A549 (cell line): ENCODE measurements at regions not wholly inside any gene's neighbourhood (a gene's known extent, or its start where the extent isn't known, plus 50 kb on each side); places are given as distances from the start of the nearest gene placed in this dataset.
"Not testable (repeated sequence)": the region's sequence is repeated elsewhere in the genome, so short reads cannot be mapped to it uniquely, and the experiment has no call there.

Experiments used
- ATAC-seq, 2 experiments: fragments of 200-7000 bp in 1 of 2; fragments of >200 bp in 1 of 2; cut with Nextera tagmentation in 1 of 2; cut with Tn5 transposase in 1 of 2; 3 replicates each; pipeline versions ENCODE4 v1.8.0 to v1.9.1; 2018 to 2020; ENCODE audit warnings: mild to moderate bottlenecking in 1 of 2, moderate library complexity in 1 of 2
- CTCF ChIA-PET: fragments of 300-600 bp; sonication (Branson Sonifier 250); formaldehyde crosslinking; extraction: SDS; loops from one replicate; lab custom pipeline; 2021; ENCODE audit warnings: antibody characterized with exemption, inconsistent platforms; lab: Yijun Ruan, JAX
- POLR2A ChIA-PET: fragments of 350-600 bp; formaldehyde crosslinking; extraction: SDS; loops from one replicate; lab custom pipeline; 2021; ENCODE audit warnings: antibody characterized with exemption, inconsistent platforms; lab: Yijun Ruan, JAX
- DNase-seq, 2 experiments: peaks; one replicate each; pipeline versions ENCODE4 v3.0.0 to v3.0.0-alpha.2; 2011 to 2016; ENCODE audit warnings: low read depth in 1 of 2, low spot score in 1 of 2
- FAIRE-seq: peaks from 2 replicates; lab custom pipeline; 2011; peaks lifted over from hg19 to GRCh38; lab: Jason Lieb, UNC
- H3K27ac ChIP-seq, 2 experiments: fragments of >200 bp; sonication (Bioruptor Twin); formaldehyde crosslinking; 3 replicates each; pipeline ENCODE4 v1.5.1; 2016 to 2017
- H3K4me1 ChIP-seq: fragments of >200 bp; sonication (Bioruptor Twin); formaldehyde crosslinking; 3 replicates; pipeline ENCODE4 v1.6.1; 2016
- H3K4me2 ChIP-seq: fragments of >200 bp; sonication (Bioruptor Twin); formaldehyde crosslinking; 3 replicates; pipeline ENCODE4 v1.6.1; 2016
- H3K4me3 ChIP-seq: fragments of >200 bp; sonication (Bioruptor Twin); formaldehyde crosslinking; 3 replicates; pipeline ENCODE4 v1.5.1; 2016
- H3K9me3 ChIP-seq: fragments of >200 bp; sonication (Bioruptor Twin); formaldehyde crosslinking; 3 replicates; pipeline ENCODE4 v1.6.1; 2016
- BHLHE40 ChIP-seq: IDR thresholded peaks from 2 replicates; pipeline ENCODE4 v1.6.1; 2012; ENCODE audit warnings: low read depth, low read length, inconsistent platforms
- CBX8 ChIP-seq: fragments of 200-600 bp; sonication (generic); IDR thresholded peaks from 2 replicates; pipeline ENCODE4 v1.6.1; 2016
- CEBPB ChIP-seq, 2 experiments: fragments of >200 bp in 1 of 2; sonication (Bioruptor Twin) in 1 of 2; formaldehyde crosslinking in 1 of 2; IDR thresholded peaks; 2 replicates each; pipeline ENCODE4 v1.6.1; 2012 to 2016
- CHD4 ChIP-seq: fragments of 200-600 bp; sonication (generic); IDR thresholded peaks from 2 replicates; pipeline ENCODE4 v1.6.1; 2016; ENCODE audit warnings: antibody characterized with exemption, mild to moderate bottlenecking, borderline replicate concordance
- EHMT2 ChIP-seq: fragments of 200-600 bp; sonication (generic); IDR thresholded peaks from 2 replicates; pipeline ENCODE4 v1.6.1; 2016; ENCODE audit warnings: antibody characterized with exemption, low read depth, mild to moderate bottlenecking, moderate library complexity
- EP300 ChIP-seq, 2 experiments: fragments of >200 bp; sonication (Bioruptor Twin); formaldehyde crosslinking; IDR thresholded peaks; 2 replicates in 1 of 2; 3 replicates in 1 of 2; pipeline ENCODE4 v1.6.1; 2016 to 2017
- ESRRA ChIP-seq: fragments of 150-350 bp; IDR thresholded peaks from 2 replicates; pipeline ENCODE4 v1.6.1; 2014; ENCODE audit warnings: mild to moderate bottlenecking, low read length, borderline replicate concordance
- FOSB ChIP-seq: fragments of 250-450 bp; sonication (Bioruptor Pico); IDR thresholded peaks from 2 replicates; pipeline ENCODE4 v1.5.0; 2020; ENCODE audit warnings: mild to moderate bottlenecking, moderate library complexity
- FOSL2 ChIP-seq, 2 experiments: fragments of 450-650 bp in 1 of 2; fragments of >200 bp in 1 of 2; sonication (Bioruptor Twin) in 1 of 2; formaldehyde crosslinking; IDR thresholded peaks; 2 replicates each; pipeline versions ENCODE4 v1.5.0 to v1.6.1; 2016 to 2020; ENCODE audit warnings: mild to moderate bottlenecking in 1 of 2, moderate library complexity in 1 of 2
- HDAC2 ChIP-seq: fragments of 200-600 bp; sonication (generic); IDR thresholded peaks from 2 replicates; pipeline ENCODE4 v1.6.1; 2016
- HOXB5 ChIP-seq: fragments of 250-450 bp; sonication (Bioruptor Pico); IDR thresholded peaks from 2 replicates; pipeline ENCODE4 v1.5.0; 2020; ENCODE audit warnings: mild to moderate bottlenecking, moderate library complexity
- JUNB ChIP-seq: fragments of >200 bp; sonication (Bioruptor Twin); formaldehyde crosslinking; IDR thresholded peaks from 2 replicates; pipeline ENCODE4 v1.6.1; 2016
- KDM1A ChIP-seq: fragments of 200-600 bp; sonication (generic); IDR thresholded peaks from 2 replicates; pipeline ENCODE4 v1.6.1; 2016; ENCODE audit warnings: low read depth, mild to moderate bottlenecking
- NFE2L2 ChIP-seq: fragments of 150-350 bp; conservative IDR thresholded peaks from 2 replicates; pipeline ENCODE4 v1.6.1; 2014; ENCODE audit warnings: low read length
- NR3C1 ChIP-seq: fragments of >200 bp; sonication (Bioruptor Twin); formaldehyde crosslinking; IDR thresholded peaks from 3 replicates; pipeline ENCODE4 v1.6.1; 2017
- PHF8 ChIP-seq: fragments of 200-600 bp; sonication (generic); IDR thresholded peaks from 2 replicates; pipeline ENCODE4 v1.6.1; 2016; ENCODE audit warnings: low read depth, mild to moderate bottlenecking, antibody characterized with exemption, moderate library complexity, borderline replicate concordance
- RAD21 ChIP-seq, 2 experiments: fragments of >200 bp in 1 of 2; sonication (Bioruptor Twin) in 1 of 2; formaldehyde crosslinking in 1 of 2; IDR thresholded peaks in 1 of 2; conservative IDR thresholded peaks in 1 of 2; 2 replicates in 1 of 2; 3 replicates in 1 of 2; pipeline ENCODE4 v1.6.1; 2012 to 2018; ENCODE audit warnings: inconsistent platforms in 1 of 2
- RFX5 ChIP-seq: fragments of 450-650 bp; IDR thresholded peaks from 2 replicates; pipeline ENCODE4 v1.7.1; 2014; ENCODE audit warnings: antibody characterized with exemption, mild to moderate bottlenecking, moderate library complexity
- TFCP2L1 ChIP-seq: fragments of 250-450 bp; sonication (Bioruptor Pico); IDR thresholded peaks from 2 replicates; pipeline ENCODE4 v1.5.0; 2021; ENCODE audit warnings: mild to moderate bottlenecking
- ZC3H11A ChIP-seq: fragments of 450-650 bp; IDR thresholded peaks from 2 replicates; pipeline ENCODE4 v1.6.1; 2014; ENCODE audit warnings: antibody characterized with exemption, mild to moderate bottlenecking
- ZFP36 ChIP-seq: fragments of 450-650 bp; IDR thresholded peaks from 2 replicates; pipeline ENCODE4 v1.6.1; 2014; ENCODE audit warnings: borderline replicate concordance; ENCODE audit not compliant: partially characterized antibody
- WGBS: methylation state at CpG from one replicate; pipeline ENCODE4 v1.1.6; 2017; ENCODE audit errors: missing lambda C conversion rate; 5-methylcytosine and 5-hydroxymethylcytosine counted together
- TF ChIP-seq, protein P1 (sequence below): fragments of 150-350 bp; IDR thresholded peaks from 2 replicates; pipeline ENCODE4 v1.6.1; 2014; ENCODE audit warnings: low read depth, mild to moderate bottlenecking, low read length
- TF ChIP-seq, protein P2 (sequence below): fragments of >200 bp; sonication (Bioruptor Twin); formaldehyde crosslinking; IDR thresholded peaks from 3 replicates; pipeline ENCODE4 v1.5.1; 2016
- TF ChIP-seq, protein P3 (sequence below): fragments of >200 bp; sonication (Bioruptor Twin); formaldehyde crosslinking; IDR thresholded peaks from 3 replicates; pipeline ENCODE4 v1.6.1; 2016
- TF ChIP-seq, protein P4 (sequence below): fragments of >200 bp; sonication (Bioruptor Twin); formaldehyde crosslinking; IDR thresholded peaks from 2 replicates; pipeline ENCODE4 v1.6.1; 2016
- TF ChIP-seq, protein P5 (sequence below): fragments of 250-450 bp; sonication (Bioruptor Pico); IDR thresholded peaks from 2 replicates; pipeline ENCODE4 v1.5.0; 2020; ENCODE audit warnings: low read depth, mild to moderate bottlenecking, moderate library complexity

DNA sequence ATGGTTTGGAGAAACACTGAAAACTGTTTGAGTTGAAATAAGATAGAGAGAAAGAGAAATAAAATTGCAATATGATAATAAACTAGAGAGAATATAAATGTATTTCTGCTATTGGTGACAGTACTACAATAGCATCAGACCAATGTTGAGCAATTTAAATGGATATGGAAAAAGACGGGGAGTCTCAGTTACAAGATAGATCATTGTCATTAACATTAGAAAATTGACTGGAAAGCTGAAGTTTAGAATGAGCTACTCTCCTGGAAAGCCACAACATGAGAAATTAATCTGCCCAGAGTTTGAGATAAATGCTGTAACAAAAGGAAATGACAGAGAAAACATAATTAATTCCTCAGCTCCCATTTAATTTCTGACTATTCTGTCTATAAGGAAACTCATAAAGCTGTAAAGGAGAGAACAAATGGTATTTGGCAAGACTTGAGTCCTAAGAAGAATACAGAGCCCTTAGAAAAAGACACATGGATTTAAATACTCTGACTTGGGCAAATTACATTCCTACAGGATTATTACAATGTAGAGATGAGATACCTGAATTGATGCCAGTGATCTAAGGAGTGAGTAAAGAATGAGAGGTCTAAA is 624.5 kb upstream of the CHD1 start:
- Histone ChIP-seq H3K4me3 (no peak overlapping the region), H3K9me3 (no peaks in the 10 kb centered on the region), H3K4me2 (no peak overlapping the region), H3K27ac (no peak overlapping the region), H3K4me1 (no peaks in the 10 kb centered on the region)
- FAIRE-seq (no peak), ATAC-seq (no peak), DNase-seq (no peak)
- TF ChIP-seq, protein P1, sequence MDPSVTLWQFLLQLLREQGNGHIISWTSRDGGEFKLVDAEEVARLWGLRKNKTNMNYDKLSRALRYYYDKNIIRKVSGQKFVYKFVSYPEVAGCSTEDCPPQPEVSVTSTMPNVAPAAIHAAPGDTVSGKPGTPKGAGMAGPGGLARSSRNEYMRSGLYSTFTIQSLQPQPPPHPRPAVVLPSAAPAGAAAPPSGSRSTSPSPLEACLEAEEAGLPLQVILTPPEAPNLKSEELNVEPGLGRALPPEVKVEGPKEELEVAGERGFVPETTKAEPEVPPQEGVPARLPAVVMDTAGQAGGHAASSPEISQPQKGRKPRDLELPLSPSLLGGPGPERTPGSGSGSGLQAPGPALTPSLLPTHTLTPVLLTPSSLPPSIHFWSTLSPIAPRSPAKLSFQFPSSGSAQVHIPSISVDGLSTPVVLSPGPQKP, result no peak
- TF ChIP-seq RFX5 (no peak), JUNB (no peak), TFCP2L1 (CRISPR knock-in tag) (no peak)
- ChIA-PET CTCF (no interaction called here), POLR2A (no interaction called here)
- 0% methylated on average over 1 of the region's 1 CpG for WGBS

DNA sequence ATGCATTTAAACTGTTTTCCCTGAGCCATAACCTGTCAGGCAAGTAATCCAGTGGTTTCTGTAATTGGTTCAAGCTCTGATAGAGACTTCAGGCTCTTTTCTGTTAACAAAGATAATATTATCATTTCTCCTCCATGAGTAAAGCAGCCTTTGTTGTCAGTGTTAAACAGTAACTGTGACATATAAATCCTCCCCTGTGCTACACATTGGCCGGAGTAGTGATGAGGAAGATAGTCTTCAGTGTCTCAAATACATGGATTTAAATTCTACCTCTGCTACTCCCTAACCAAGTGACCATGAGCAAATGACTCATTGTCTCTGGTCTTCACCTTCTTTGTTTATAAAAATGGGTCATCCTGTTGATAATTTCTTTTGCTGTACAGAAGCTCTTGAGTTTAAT is 615.5 kb upstream of the CHD1 start:
- DNase-seq (no peak), FAIRE-seq (no peak), ATAC-seq (no peak)
- Histone ChIP-seq H3K4me2 (no peak overlapping the region), H3K4me3 (no peak overlapping the region), H3K4me1 (no peaks in the 10 kb centered on the region), H3K9me3 (no peaks in the 10 kb centered on the region), H3K27ac (no peak overlapping the region)
- ChIA-PET CTCF (no interaction called here), POLR2A (no interaction called here)
- 6% methylated on average over 1 of the region's 1 CpG for WGBS
- TF ChIP-seq CHD4, result no peak
- TF ChIP-seq ESRRA, result no peak
- no peak for TF ChIP-seq HOXB5 (CRISPR knock-in tag)
- no peak for TF ChIP-seq PHF8
- TF ChIP-seq EP300 (IDR thresholded peaks at IDR 0.05), result no peak
- no peak for TF ChIP-seq ZFP36
- TF ChIP-seq KDM1A, result no peak
- no peak for TF ChIP-seq CEBPB (IDR thresholded peaks at IDR 0.05)
- TF ChIP-seq CBX8, result no peak

DNA sequence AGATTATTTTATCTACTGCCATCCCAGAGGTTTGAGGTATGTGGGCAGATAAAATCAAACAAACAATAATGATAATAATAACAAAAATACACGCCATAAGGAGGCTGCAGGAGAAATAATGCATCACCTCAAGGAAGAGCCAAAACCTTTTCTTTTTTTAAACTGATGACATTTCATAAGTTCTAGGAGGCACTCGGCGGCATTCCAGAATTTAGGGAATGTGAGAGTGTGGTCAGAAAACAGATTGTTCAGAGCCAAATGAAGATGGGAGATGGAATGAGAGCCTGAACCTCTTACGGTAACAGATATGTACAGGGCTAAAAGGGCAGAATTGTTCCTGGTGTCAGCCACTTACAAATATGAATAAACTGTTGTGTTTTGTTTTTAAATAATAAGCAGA is 615.0 kb upstream of the CHD1 start:
- ChIA-PET CTCF (no interaction called here), POLR2A (no interaction called here)
- no peaks in the 10 kb centered on the region for H3K9me3 ChIP-seq
- 32% methylated on average over 4 of the region's 4 CpGs for WGBS
- ATAC-seq, result no peak
- no peak for DNase-seq
- no peak overlapping the region for H3K4me3 ChIP-seq
- H3K27ac ChIP-seq, result no peak overlapping the region
- no peak for TF ChIP-seq FOSB (CRISPR knock-in tag)
- TF ChIP-seq JUNB, result no peak
- no peak for TF ChIP-seq NR3C1
- no peak for TF ChIP-seq CHD4
- TF ChIP-seq PHF8, result no peak
- no peak for TF ChIP-seq HDAC2
- TF ChIP-seq EHMT2, result no peak
- no peak for TF ChIP-seq NFE2L2
- TF ChIP-seq, protein P2, sequence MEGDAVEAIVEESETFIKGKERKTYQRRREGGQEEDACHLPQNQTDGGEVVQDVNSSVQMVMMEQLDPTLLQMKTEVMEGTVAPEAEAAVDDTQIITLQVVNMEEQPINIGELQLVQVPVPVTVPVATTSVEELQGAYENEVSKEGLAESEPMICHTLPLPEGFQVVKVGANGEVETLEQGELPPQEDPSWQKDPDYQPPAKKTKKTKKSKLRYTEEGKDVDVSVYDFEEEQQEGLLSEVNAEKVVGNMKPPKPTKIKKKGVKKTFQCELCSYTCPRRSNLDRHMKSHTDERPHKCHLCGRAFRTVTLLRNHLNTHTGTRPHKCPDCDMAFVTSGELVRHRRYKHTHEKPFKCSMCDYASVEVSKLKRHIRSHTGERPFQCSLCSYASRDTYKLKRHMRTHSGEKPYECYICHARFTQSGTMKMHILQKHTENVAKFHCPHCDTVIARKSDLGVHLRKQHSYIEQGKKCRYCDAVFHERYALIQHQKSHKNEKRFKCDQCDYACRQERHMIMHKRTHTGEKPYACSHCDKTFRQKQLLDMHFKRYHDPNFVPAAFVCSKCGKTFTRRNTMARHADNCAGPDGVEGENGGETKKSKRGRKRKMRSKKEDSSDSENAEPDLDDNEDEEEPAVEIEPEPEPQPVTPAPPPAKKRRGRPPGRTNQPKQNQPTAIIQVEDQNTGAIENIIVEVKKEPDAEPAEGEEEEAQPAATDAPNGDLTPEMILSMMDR, result no peak
- TF ChIP-seq FOSL2 (IDR thresholded peaks at IDR 0.05), result no peak
- TF ChIP-seq FOSL2 (CRISPR knock-in tag; IDR thresholded peaks at IDR 0.05), result no peak
- TF ChIP-seq, protein P3, sequence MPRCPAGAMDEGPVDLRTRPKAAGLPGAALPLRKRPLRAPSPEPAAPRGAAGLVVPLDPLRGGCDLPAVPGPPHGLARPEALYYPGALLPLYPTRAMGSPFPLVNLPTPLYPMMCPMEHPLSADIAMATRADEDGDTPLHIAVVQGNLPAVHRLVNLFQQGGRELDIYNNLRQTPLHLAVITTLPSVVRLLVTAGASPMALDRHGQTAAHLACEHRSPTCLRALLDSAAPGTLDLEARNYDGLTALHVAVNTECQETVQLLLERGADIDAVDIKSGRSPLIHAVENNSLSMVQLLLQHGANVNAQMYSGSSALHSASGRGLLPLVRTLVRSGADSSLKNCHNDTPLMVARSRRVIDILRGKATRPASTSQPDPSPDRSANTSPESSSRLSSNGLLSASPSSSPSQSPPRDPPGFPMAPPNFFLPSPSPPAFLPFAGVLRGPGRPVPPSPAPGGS, result no peak
- TF ChIP-seq, protein P4, sequence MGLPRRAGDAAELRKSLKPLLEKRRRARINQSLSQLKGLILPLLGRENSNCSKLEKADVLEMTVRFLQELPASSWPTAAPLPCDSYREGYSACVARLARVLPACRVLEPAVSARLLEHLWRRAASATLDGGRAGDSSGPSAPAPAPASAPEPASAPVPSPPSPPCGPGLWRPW, result no peak
- TF ChIP-seq RAD21 (conservative IDR thresholded peaks at IDR 0.05 in 1 of 2, IDR thresholded peaks at IDR 0.05 in 1 of 2), result no peak
- TF ChIP-seq ZC3H11A, result no peak
- TF ChIP-seq, protein P5, sequence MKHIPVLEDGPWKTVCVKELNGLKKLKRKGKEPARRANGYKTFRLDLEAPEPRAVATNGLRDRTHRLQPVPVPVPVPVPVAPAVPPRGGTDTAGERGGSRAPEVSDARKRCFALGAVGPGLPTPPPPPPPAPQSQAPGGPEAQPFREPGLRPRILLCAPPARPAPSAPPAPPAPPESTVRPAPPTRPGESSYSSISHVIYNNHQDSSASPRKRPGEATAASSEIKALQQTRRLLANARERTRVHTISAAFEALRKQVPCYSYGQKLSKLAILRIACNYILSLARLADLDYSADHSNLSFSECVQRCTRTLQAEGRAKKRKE (CRISPR knock-in tag), result no peak
- TF ChIP-seq BHLHE40, result no peak
- TF ChIP-seq, all 56 proteins: peak for 0
- Histone ChIP-seq H3K4me1 (no peaks in the 10 kb centered on the region), H3K4me2 (no peak overlapping the region)
- no peak for FAIRE-seq

DNA sequence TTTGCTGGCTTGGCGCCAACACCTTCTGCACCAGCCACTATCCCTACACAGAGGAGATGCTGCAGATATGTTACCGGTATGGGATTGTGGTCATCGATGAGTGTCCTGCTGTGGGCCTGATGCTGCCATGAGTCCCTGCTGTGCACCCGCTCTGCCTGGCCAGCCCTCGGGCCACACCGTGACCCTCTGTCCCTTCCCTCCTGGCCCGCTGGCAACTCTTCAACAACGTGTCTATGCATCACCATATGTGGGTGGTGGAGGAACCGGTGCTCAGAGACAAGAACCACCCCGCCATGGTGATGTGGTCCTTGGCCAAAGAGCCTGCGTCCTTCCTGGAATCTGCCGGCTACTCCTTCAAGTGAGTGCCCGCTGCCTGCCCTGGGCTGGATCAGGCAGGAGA is 605.4 kb upstream of the CHD1 start:
- DNase-seq, POLR2A ChIA-PET, H3K27ac ChIP-seq, H3K9me3 ChIP-seq, H3K4me3 ChIP-seq, FAIRE-seq, H3K4me1 ChIP-seq, CTCF ChIA-PET, ATAC-seq, H3K4me2 ChIP-seq: not testable (repeated sequence)
- 65% methylated on average over 9 of the region's 13 CpGs for WGBS
